22Rv1 (cell line): ENCODE measurements at regions not wholly inside any gene's neighbourhood (a gene's known extent, or its start where the extent isn't known, plus 50 kb on each side); places are given as distances from the start of the nearest gene placed in this dataset.
"Not testable (repeated sequence)": the region's sequence is repeated elsewhere in the genome, so short reads cannot be mapped to it uniquely, and the experiment has no call there.

Experiments used
- CTCF ChIP-seq: fragments of 450-650 bp; IDR thresholded peaks from 2 replicates; pipeline ENCODE4 v1.5.1; 2017; ENCODE audit warnings: mild to moderate bottlenecking
- ZFX ChIP-seq: fragments of 450-650 bp; IDR thresholded peaks from 2 replicates; pipeline ENCODE4 v1.6.1; 2017; ENCODE audit warnings: antibody characterized with exemption, borderline replicate concordance

GRCh38 chr1:143728802-143729448 lies 242.9 kb downstream of the FAM72C start:
- TF ChIP-seq CTCF, ZFX: not testable (repeated sequence)
